ENCODE measurements at regions not wholly inside any gene's neighbourhood (a gene's known extent, or its start where the extent isn't known, plus 50 kb on each side); places are given as distances from the start of the nearest gene placed in this dataset.

- H3K9me3 Mint-ChIP-seq, result no peaks in the 10 kb centered on the region
- no peaks in the 10 kb centered on the region for H3K4me1 Mint-ChIP-seq
- H3K27ac Mint-ChIP-seq (ENCODE audit: low read depth), result no peak overlapping the region
- H3K36me3 Mint-ChIP-seq (ENCODE audit: insufficient read depth), result no peaks in the 10 kb centered on the region
- H3K4me3 Mint-ChIP-seq, result no peak overlapping the region
- peaks cover 28% of the 10 kb centered on the region for H3K27me3 Mint-ChIP-seq
- no peak for DNase-seq (ENCODE audit: low spot score in 2 of 2)
- ATAC-seq (replicated peaks; ENCODE audit: extremely low read depth, poor library complexity, severe bottlenecking), result no peak
These were observed 53.9 kb upstream of the ERCC4 start for GRCh38 chr16:13866073-13866472.
